ENCODE measurements at regions not wholly inside any gene's neighbourhood (a gene's known extent, or its start where the extent isn't known, plus 50 kb on each side); places are given as distances from the start of the nearest gene placed in this dataset.

GRCh38 chr20:59451641-59452040 lies 151.2 kb downstream of the EDN3 start:
- no peak for DNase-seq
- no peaks in the 10 kb centered on the region for H3K36me3 Mint-ChIP-seq (ENCODE audit: low read depth)
- peaks cover 22% of the 10 kb centered on the region for H3K27me3 Mint-ChIP-seq
- H3K27ac Mint-ChIP-seq, result no peak overlapping the region
- H3K9me3 Mint-ChIP-seq, result no peaks in the 10 kb centered on the region
- intact Hi-C loops (cut with micrococcal nuclease), result no loop called here
- H3K4me3 Mint-ChIP-seq, result no peak overlapping the region
- no peaks in the 10 kb centered on the region for H3K4me1 Mint-ChIP-seq

- H3K4me1 Mint-ChIP-seq, result no peaks in the 10 kb centered on the region
- no peak overlapping the region for H3K27ac Mint-ChIP-seq
- no peak overlapping the region for H3K4me3 Mint-ChIP-seq
- H3K27me3 Mint-ChIP-seq, result peaks cover 12% of the 10 kb centered on the region
- no peaks in the 10 kb centered on the region for H3K36me3 Mint-ChIP-seq (ENCODE audit: low read depth)
- no peak for DNase-seq
- H3K9me3 Mint-ChIP-seq, result no peaks in the 10 kb centered on the region
- intact Hi-C loops (cut with micrococcal nuclease), result no loop called here
These were observed 151.5 kb upstream of the PHACTR3 start for GRCh38 chr20:59452856-59453255.

- intact Hi-C loops (cut with micrococcal nuclease), result no loop called here
- H3K9me3 Mint-ChIP-seq, result no peaks in the 10 kb centered on the region
- H3K4me1 Mint-ChIP-seq, result no peaks in the 10 kb centered on the region
- H3K27ac Mint-ChIP-seq, result no peak overlapping the region
- DNase-seq, result no peak
- H3K27me3 Mint-ChIP-seq, result peaks cover 7% of the 10 kb centered on the region
- H3K36me3 Mint-ChIP-seq (ENCODE audit: low read depth), result no peaks in the 10 kb centered on the region
- H3K4me3 Mint-ChIP-seq, result no peak overlapping the region
These were observed 150.4 kb upstream of the PHACTR3 start for GRCh38 chr20:59453759-59454560.

- Mint-ChIP-seq H3K9me3 (no peaks in the 10 kb centered on the region), H3K4me3 (no peak overlapping the region), H3K4me1 (no peaks in the 10 kb centered on the region), H3K36me3 (ENCODE audit: low read depth) (no peaks in the 10 kb centered on the region), H3K27me3 (peaks cover 2% of the 10 kb centered on the region), H3K27ac (no peak overlapping the region)
- no peak for DNase-seq
- intact Hi-C loops (cut with micrococcal nuclease), result no loop called here
These were observed 148.7 kb upstream of the PHACTR3 start for GRCh38 chr20:59455402-59456341.

GRCh38 chr20:59456342-59457279 lies 147.7 kb upstream of the PHACTR3 start:
- DNase-seq, result no peak
- Mint-ChIP-seq H3K4me3 (no peak overlapping the region), H3K36me3 (ENCODE audit: low read depth) (no peaks in the 10 kb centered on the region), H3K27ac (no peak overlapping the region), H3K27me3 (no peaks in the 10 kb centered on the region), H3K4me1 (no peaks in the 10 kb centered on the region), H3K9me3 (no peaks in the 10 kb centered on the region)
- intact Hi-C loops (cut with micrococcal nuclease), result no loop called here

- no peaks in the 10 kb centered on the region for H3K36me3 Mint-ChIP-seq (ENCODE audit: low read depth)
- no peaks in the 10 kb centered on the region for H3K27me3 Mint-ChIP-seq
- H3K4me1 Mint-ChIP-seq, result no peaks in the 10 kb centered on the region
- H3K27ac Mint-ChIP-seq, result no peak overlapping the region
- DNase-seq, result no peak
- H3K4me3 Mint-ChIP-seq, result no peak overlapping the region
- H3K9me3 Mint-ChIP-seq, result no peaks in the 10 kb centered on the region
- intact Hi-C loops (cut with micrococcal nuclease), result no loop called here
These were observed 145.7 kb upstream of the PHACTR3 start for GRCh38 chr20:59458645-59459044.

- Mint-ChIP-seq H3K36me3 (ENCODE audit: low read depth) (no peaks in the 10 kb centered on the region), H3K27me3 (no peaks in the 10 kb centered on the region), H3K4me3 (no peak overlapping the region), H3K9me3 (no peaks in the 10 kb centered on the region), H3K4me1 (no peaks in the 10 kb centered on the region), H3K27ac (no peak overlapping the region)
- no peak for DNase-seq
- intact Hi-C loops (cut with micrococcal nuclease), result no loop called here
These were observed 144.8 kb upstream of the PHACTR3 start for GRCh38 chr20:59459586-59459985.

- no peaks in the 10 kb centered on the region for H3K4me1 Mint-ChIP-seq
- H3K27me3 Mint-ChIP-seq, result no peaks in the 10 kb centered on the region
- H3K36me3 Mint-ChIP-seq (ENCODE audit: low read depth), result no peaks in the 10 kb centered on the region
- H3K9me3 Mint-ChIP-seq, result no peaks in the 10 kb centered on the region
- intact Hi-C loops (cut with micrococcal nuclease), result no loop called here
- H3K27ac Mint-ChIP-seq, result no peak overlapping the region
- DNase-seq, result no peak
- no peak overlapping the region for H3K4me3 Mint-ChIP-seq
These were observed 144.0 kb upstream of the PHACTR3 start for GRCh38 chr20:59460352-59460751.

GRCh38 chr20:59461526-59461925 lies 142.8 kb upstream of the PHACTR3 start:
- DNase-seq, result no peak
- Mint-ChIP-seq H3K27me3 (no peaks in the 10 kb centered on the region), H3K9me3 (no peaks in the 10 kb centered on the region), H3K36me3 (ENCODE audit: low read depth) (no peaks in the 10 kb centered on the region), H3K4me1 (no peaks in the 10 kb centered on the region), H3K27ac (no peak overlapping the region), H3K4me3 (no peak overlapping the region)
- intact Hi-C loops (cut with micrococcal nuclease), result no loop called here

- DNase-seq, result no peak
- Mint-ChIP-seq H3K27me3 (no peaks in the 10 kb centered on the region), H3K4me1 (no peaks in the 10 kb centered on the region), H3K27ac (no peak overlapping the region), H3K4me3 (no peak overlapping the region), H3K36me3 (ENCODE audit: low read depth) (no peaks in the 10 kb centered on the region), H3K9me3 (no peaks in the 10 kb centered on the region)
- intact Hi-C loops (cut with micrococcal nuclease), result no loop called here
These were observed 142.1 kb upstream of the PHACTR3 start for GRCh38 chr20:59462249-59462648.

GRCh38 chr20:59463541-59463940 lies 140.8 kb upstream of the PHACTR3 start:
- no peaks in the 10 kb centered on the region for H3K27me3 Mint-ChIP-seq
- H3K36me3 Mint-ChIP-seq (ENCODE audit: low read depth), result no peaks in the 10 kb centered on the region
- H3K9me3 Mint-ChIP-seq, result no peaks in the 10 kb centered on the region

GRCh38 chr20:59466107-59466815 lies 138.1 kb upstream of the PHACTR3 start:
- Mint-ChIP-seq H3K4me1 (no peaks in the 10 kb centered on the region), H3K27me3 (no peaks in the 10 kb centered on the region), H3K4me3 (no peak overlapping the region), H3K27ac (no peak overlapping the region), H3K9me3 (no peaks in the 10 kb centered on the region), H3K36me3 (ENCODE audit: low read depth) (no peaks in the 10 kb centered on the region)
- intact Hi-C loops (cut with micrococcal nuclease), result no loop called here
- no peak for DNase-seq

More at GRCh38 chr20:59463541-59463940, 140.8 kb upstream of the PHACTR3 start:
- intact Hi-C loops (cut with micrococcal nuclease), result no loop called here
- no peak for DNase-seq
- no peaks in the 10 kb centered on the region for H3K4me1 Mint-ChIP-seq
- no peak overlapping the region for H3K4me3 Mint-ChIP-seq
- no peak overlapping the region for H3K27ac Mint-ChIP-seq

GRCh38 chr20:59468831-59469230 lies 135.5 kb upstream of the PHACTR3 start:
- H3K36me3 Mint-ChIP-seq (ENCODE audit: low read depth), result no peaks in the 10 kb centered on the region
- intact Hi-C loops (cut with micrococcal nuclease), result no loop called here
- H3K27me3 Mint-ChIP-seq, result no peaks in the 10 kb centered on the region
- no peaks in the 10 kb centered on the region for H3K9me3 Mint-ChIP-seq
- H3K4me3 Mint-ChIP-seq, result no peak overlapping the region
- no peaks in the 10 kb centered on the region for H3K4me1 Mint-ChIP-seq
- H3K27ac Mint-ChIP-seq, result no peak overlapping the region
- DNase-seq, result no peak

All from activated CD4-positive, alpha-beta T cell treated with anti-CD3 and anti-CD28 coated beads, Interleukin-2, amount 10 ng/mL, durations not matched to agents 24 days and 14 days (primary cell).